Urothelium cell line (cell line): ENCODE measurements at regions not wholly inside any gene's neighbourhood (a gene's known extent, or its start where the extent isn't known, plus 50 kb on each side); places are given as distances from the start of the nearest gene placed in this dataset.
"Not testable (repeated sequence)": the region's sequence is repeated elsewhere in the genome, so short reads cannot be mapped to it uniquely, and the experiment has no call there.

Experiments used
- DNase-seq: peaks from one replicate; pipeline ENCODE4 v3.0.0; 2011; ENCODE audit warnings: low spot score, mixed read lengths
- FAIRE-seq: peaks from 2 replicates; lab custom pipeline; 2011; peaks lifted over from hg19 to GRCh38; lab: Jason Lieb, UNC

DNA sequence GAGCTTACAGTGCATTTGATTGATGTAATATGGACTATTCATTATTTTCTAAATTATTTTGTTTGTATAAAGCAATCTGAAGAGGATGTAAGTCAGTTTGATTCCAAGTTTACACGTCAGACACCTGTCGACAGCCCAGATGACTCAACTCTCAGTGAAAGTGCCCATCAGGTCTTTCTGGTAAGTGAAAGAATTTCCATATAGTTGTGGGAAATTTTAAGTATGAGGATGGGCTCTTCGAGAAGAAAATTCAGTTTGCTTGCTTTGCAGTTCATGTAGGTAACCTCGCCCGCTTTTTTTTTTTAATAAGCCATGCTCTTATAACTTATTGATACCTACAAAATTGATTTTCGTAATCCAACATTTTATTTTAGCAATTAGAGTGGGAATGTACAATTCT is 151.6 kb downstream of the CDRT15L2 start:
- not testable (repeated sequence) for FAIRE-seq, DNase-seq

- DNase-seq (no peak), FAIRE-seq (no peak)
These were observed 154.4 kb downstream of the CDRT15L2 start for GRCh38 chr17:20733923-20734322.

GRCh38 chr17:20735796-20736195 is 156.3 kb downstream of the CDRT15L2 start:
- no peak for FAIRE-seq
- no peak for DNase-seq

DNA sequence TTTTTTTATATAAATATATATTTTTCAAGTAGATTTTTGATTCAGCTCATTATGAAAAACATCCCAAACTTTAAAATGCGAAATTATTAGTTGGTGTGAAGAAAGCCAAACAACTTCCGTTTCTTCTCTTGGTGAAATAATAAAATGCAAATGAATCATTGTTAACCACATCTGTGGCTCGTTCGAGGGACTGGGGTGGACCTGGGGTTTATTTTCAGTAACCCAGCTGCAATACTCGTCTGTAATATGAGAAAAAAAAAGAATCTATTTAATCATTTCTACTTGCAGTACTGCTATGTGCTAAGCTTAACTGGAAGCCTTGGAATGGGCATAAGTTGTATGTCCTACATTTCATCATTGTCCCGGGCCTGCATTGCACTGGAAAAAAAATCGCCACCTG is 158.1 kb downstream of the CDRT15L2 start:
- FAIRE-seq, DNase-seq: not testable (repeated sequence)

DNA sequence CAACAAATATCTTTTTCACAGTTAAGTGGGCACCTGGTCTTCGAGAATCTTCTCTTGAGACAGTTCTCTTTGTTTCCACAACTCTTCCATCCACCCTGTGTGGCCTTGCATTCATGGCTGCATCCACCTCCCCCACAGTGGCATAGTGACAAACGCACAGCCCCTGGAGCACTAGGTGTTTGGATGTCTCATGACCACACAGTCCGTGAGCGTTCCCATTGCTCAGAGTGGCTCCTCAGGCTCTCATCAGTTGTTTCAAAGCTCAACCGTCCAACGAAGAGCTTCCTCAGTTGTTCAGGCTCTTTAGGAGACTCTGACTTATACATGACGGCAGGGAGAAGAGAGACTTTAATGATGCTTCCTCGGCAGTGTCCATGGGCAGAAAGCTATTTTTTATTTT is 191.6 kb downstream of the CDRT15L2 start:
- no peak for DNase-seq
- FAIRE-seq, result no peak

DNA sequence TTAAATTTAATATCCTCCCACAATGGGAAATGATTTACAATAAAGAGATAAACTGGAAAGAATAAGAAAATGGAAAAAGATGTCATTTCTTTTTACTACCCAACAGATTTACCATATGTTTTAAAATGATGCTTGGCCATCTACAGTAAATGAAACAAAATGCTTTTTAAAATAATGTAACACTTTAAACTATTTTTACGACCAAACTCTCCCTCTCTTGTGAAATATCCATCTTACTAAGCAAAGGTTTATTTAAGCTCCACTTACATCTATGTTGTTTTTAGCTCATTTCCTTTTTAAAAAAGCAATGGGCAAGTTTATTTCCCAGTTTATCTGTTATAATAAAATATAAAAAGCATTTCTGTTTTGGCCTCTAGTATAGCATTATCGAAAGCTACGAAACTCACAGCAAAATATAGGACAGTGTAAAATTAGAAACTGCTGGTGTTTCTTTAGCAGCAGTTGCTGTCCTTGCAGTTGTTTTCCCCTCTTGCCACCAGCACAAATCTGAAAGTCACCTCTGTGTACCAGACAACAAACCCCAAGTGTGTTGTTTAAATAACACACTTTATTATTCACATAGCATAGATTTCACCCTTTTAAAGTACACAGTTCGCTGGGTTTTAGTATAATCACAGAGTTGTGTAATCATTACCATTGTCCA is 195.1 kb downstream of the CDRT15L2 start:
- no peak for FAIRE-seq
- DNase-seq, result no peak

DNA sequence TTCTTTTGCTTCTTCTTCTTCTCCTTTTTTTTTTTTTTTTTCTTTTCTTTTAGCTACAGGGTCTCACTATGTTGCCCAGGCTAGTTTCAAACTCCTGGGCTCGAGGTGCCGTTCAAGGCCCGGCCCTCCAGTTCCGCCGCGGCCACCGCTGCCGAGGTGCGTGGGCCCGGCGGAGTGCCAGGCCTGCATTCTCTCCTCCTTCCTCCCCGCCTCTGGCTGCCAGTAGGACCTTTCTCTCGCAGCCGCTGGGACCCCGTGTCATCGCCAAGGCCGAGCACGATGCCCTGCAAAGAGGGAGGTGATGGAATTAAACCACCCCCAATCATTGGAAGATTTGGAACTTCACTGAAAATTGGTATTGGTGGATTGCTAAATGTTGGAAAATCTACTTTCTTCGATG is 195.8 kb downstream of the CDRT15L2 start:
- FAIRE-seq (no peak), DNase-seq (no peak)

- no peak for FAIRE-seq
These were observed 200.0 kb downstream of the CDRT15L2 start for GRCh38 chr17:20779521-20779920.

GRCh38 chr17:20781260-20781659 is 201.7 kb downstream of the CDRT15L2 start:
- no peak for DNase-seq
- FAIRE-seq, result no peak

More at GRCh38 chr17:20779521-20779920, 200.0 kb downstream of the CDRT15L2 start:
- DNase-seq, result no peak

DNA sequence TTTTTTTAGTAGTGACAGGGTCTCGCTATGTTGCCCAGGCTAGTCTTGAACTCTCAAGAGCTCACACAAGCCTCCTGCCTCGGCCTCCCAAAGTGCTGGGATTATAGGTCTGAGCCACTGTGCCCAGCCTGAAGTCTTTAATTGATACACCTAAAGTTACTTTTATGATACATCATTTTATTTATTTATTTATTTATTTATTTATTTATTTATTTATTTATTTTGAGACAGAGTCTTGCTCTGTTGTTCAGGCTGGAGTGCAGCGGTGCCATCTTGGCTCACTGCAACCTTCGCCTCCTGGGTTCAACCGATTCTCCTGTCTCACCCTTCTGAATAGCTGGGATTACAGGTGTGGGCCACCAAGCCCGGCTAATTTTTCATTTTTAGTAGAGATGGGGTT is 202.3 kb downstream of the CDRT15L2 start:
- FAIRE-seq, result not testable (repeated sequence)

DNA sequence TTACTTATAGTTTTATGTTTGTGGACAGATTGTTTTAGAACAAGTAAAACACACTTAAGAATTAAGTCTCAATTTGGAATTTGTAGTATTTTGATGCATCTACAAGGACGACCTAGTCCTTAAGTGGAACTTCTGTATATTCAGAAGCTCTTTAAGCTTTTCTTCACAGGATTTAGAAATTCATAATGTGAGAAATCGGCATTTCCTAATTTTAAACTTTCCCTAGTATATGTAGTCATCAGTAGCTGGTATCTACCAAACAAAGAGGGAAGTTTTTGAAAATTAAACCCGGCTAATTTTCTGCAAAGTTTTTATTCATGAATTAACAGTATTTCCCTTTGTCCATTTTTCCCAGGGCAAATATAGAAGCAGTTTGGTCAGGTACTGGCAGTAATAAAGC is 203.6 kb downstream of the CDRT15L2 start:
- FAIRE-seq (no peak), DNase-seq (no peak)

More for the DNA sequence above, 202.3 kb downstream of the CDRT15L2 start:
- DNase-seq, result not testable (repeated sequence)

GRCh38 chr17:20784100-20784665 is 204.7 kb downstream of the CDRT15L2 start:
- FAIRE-seq, result no peak
- DNase-seq, result no peak

DNA sequence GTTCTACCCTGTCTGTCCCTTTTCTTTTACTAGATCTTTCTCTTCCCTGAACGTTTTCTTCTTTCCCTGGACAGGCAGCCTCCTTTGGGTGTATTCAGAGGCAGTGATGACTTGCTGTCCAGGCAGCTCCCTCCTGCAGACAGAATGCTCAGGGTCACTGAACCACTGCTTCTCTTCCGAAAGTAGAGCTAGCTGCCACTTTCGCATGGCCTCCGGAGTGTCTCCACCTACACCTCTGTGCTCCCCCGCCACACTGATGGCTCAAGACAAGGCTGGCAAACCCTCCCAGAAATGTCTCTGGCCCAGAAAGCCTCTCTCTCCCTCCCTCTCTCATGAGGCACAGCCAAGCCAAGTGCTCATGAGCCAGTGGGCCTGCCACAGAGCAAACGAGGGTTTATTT is 207.8 kb downstream of the CDRT15L2 start:
- no peak for DNase-seq

GRCh38 chr17:20791626-20792025 is 212.1 kb downstream of the CDRT15L2 start:
- DNase-seq (no peak), FAIRE-seq (no peak)

More for the DNA sequence above, 207.8 kb downstream of the CDRT15L2 start:
- FAIRE-seq, result no peak

DNA sequence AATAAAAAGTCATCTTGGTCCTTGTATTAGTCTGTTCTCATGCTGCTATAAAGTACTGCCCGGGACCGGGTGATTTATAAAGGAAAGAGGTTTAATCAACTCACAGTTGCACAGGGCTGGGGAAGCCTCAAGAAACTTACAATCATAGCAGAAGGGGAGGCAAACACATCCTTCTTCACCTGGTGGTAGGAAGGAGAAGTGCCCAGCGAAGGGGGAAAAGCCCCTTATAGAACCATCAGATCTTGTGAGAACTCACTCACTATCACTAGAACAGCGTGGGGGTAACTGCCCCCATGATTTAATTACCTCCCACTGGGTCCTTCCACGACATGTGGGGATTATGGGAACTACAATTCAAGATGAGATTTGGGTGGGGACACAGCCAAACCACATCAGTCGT is 215.0 kb downstream of the CDRT15L2 start:
- not testable (repeated sequence) for DNase-seq, FAIRE-seq

DNA sequence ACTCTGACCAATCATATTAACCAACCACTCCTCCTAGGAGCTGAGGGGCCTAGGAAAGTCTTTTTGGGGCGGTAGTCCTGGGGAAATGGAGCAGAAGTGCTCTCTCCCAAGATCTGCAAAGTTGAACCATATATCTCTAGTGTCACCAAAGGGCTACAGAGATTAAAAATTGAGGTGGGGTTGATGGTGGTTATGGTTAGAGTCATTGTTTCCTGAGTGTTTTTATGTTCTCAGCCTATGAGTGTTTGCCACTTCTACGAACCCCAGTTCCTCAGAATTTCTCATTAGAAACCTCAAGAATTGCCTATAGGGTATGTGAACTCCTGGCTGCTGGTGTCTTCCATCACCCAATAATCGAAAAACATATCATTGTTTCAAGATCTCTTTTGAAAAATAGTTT is 217.8 kb downstream of the CDRT15L2 start:
- DNase-seq (no peak), FAIRE-seq (no peak)

GRCh38 chr17:20800146-20800545 is 220.6 kb downstream of the CDRT15L2 start:
- DNase-seq, result no peak
- no peak for FAIRE-seq

GRCh38 chr17:20805751-20806150 is 226.2 kb downstream of the CDRT15L2 start:
- no peak for FAIRE-seq
- DNase-seq, result no peak

- not testable (repeated sequence) for FAIRE-seq, DNase-seq
These were observed 228.0 kb downstream of the CDRT15L2 start for GRCh38 chr17:20807566-20807965.

DNA sequence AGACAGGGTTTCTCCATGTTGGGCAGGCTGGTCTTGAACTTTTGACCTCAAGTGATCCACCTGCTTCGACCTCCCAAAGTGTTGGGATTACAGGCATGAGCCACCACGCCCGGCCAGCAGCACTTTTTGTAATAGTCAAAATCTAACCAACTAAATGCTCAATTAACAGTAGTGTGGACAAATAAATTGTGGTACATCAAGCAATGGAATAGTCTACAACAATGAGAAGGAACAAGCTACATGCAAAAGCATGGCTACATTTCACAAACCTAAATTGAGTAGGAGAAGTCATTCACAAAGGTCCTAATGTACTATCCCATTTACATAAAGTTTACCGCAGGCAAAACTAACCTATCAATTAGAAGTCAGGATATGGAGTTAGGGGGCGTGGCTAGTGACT is 227.4 kb downstream of the USP22 start:
- FAIRE-seq, result peak; percentile 23
- DNase-seq, result not testable (repeated sequence)

GRCh38 chr17:20823905-20824304 is 218.9 kb downstream of the USP22 start:
- DNase-seq, result no peak

GRCh38 chr17:20825539-20825938 is 217.3 kb downstream of the USP22 start:
- FAIRE-seq (no peak), DNase-seq (no peak)

More at GRCh38 chr17:20823905-20824304, 218.9 kb downstream of the USP22 start:
- FAIRE-seq, result no peak
